Activated CD4-positive, alpha-beta T cell treated with anti-CD3 and anti-CD28 coated beads for 36 hours (primary cell): ENCODE measurements at regions not wholly inside any gene's neighbourhood (a gene's known extent, or its start where the extent isn't known, plus 50 kb on each side); places are given as distances from the start of the nearest gene placed in this dataset.

Experiments
- ATAC-seq: fragments of 200-7000 bp; cut with Tn5 transposase; one replicate; pipeline ENCODE4 v1.10.0; 2021; ENCODE audit warnings: mild to moderate bottlenecking, moderate library complexity
- CTCF ChIA-PET: fragments of 350-600 bp; sonication (Branson Sonifier 250); formaldehyde crosslinking; loops from one replicate; lab custom pipeline; 2021; ENCODE audit warnings: antibody characterized with exemption; lab: Charles Lee
- POLR2A ChIA-PET: fragments of 350-600 bp; sonication (Branson Sonifier 250); formaldehyde crosslinking; loops from one replicate; lab custom pipeline; 2021; ENCODE audit warnings: antibody characterized with exemption, inconsistent platforms; lab: Charles Lee
- DNase-seq: peaks from one replicate; pipeline ENCODE4 v3.0.0-alpha.2; 2020
- H3K27ac Mint-ChIP-seq: one replicate; pipeline ENCODE4 v1.8.0; 2021; ENCODE audit warnings: mixed read lengths
- H3K27me3 Mint-ChIP-seq: one replicate; pipeline ENCODE4 v1.8.0; 2021; ENCODE audit warnings: mixed read lengths
- H3K36me3 Mint-ChIP-seq: one replicate; pipeline ENCODE4 v1.8.0; 2021; ENCODE audit warnings: low read depth, mixed read lengths
- H3K4me1 Mint-ChIP-seq: one replicate; pipeline ENCODE4 v1.8.0; 2021; ENCODE audit warnings: mixed read lengths
- H3K4me3 Mint-ChIP-seq: one replicate; pipeline ENCODE4 v1.8.0; 2021; ENCODE audit warnings: mild to moderate bottlenecking, moderate library complexity, mixed read lengths
- H3K9me3 Mint-ChIP-seq: one replicate; pipeline ENCODE4 v1.8.0; 2021; ENCODE audit warnings: low read depth, mixed read lengths
- intact Hi-C, 2 experiments: fragments of 100-400 bp; cut with DNase I in 1 of 2; cut with micrococcal nuclease in 1 of 2; formaldehyde crosslinking; loops; one replicate each; pipeline versions ENCODE4 v1.14.2 to v1.15.1; 2022 to 2024; cut with DNase I, micrococcal nuclease

GRCh38 chr9:134505032-134505431 lies 136.6 kb upstream of the COL5A1 start:
- no peaks in the 10 kb centered on the region for H3K4me1 Mint-ChIP-seq
- no peak for DNase-seq
- ChIA-PET CTCF (no interaction called here), POLR2A (no interaction called here)
- H3K27ac Mint-ChIP-seq = no peak overlapping the region
- peaks cover 7% of the 10 kb centered on the region for H3K27me3 Mint-ChIP-seq
- no peaks in the 10 kb centered on the region for H3K9me3 Mint-ChIP-seq
- no peaks in the 10 kb centered on the region for H3K36me3 Mint-ChIP-seq
- H3K4me3 Mint-ChIP-seq = no peak overlapping the region
- intact Hi-C loops = no loop called here
- no peak for ATAC-seq

DNA sequence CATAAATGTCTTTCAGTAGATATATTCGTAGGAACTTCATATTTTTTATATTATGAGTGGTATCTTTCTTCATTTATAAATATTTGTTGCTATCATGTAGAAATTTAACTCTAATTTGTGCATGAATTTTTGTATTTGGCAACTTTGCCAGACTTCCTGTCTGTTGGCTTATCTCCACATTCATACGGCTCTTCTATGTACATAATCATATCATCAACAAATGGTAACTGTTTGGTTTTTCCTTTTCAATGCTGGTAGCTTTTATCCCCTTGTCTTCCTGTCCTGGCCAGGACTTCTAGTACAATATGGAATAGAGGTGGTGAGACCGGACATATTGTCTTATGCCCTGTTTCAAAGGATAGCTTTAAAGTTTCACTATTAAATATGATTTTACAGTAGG lies 132.3 kb upstream of the COL5A1 start:
- intact Hi-C loops = no loop called here
- H3K27ac Mint-ChIP-seq = no peak overlapping the region
- H3K27me3 Mint-ChIP-seq = peaks cover 6% of the 10 kb centered on the region
- no peak for ATAC-seq
- H3K9me3 Mint-ChIP-seq = no peaks in the 10 kb centered on the region
- POLR2A ChIA-PET = no interaction called here
- no peaks in the 10 kb centered on the region for H3K4me1 Mint-ChIP-seq
- H3K36me3 Mint-ChIP-seq = no peaks in the 10 kb centered on the region
- DNase-seq = no peak
- H3K4me3 Mint-ChIP-seq = no peak overlapping the region
- CTCF ChIA-PET = interaction anchor here (0.6 kb wide), 1 partner anchor 837 kb away, joined by 3 read pairs; no protein-coding TSS in a partner anchor

DNA sequence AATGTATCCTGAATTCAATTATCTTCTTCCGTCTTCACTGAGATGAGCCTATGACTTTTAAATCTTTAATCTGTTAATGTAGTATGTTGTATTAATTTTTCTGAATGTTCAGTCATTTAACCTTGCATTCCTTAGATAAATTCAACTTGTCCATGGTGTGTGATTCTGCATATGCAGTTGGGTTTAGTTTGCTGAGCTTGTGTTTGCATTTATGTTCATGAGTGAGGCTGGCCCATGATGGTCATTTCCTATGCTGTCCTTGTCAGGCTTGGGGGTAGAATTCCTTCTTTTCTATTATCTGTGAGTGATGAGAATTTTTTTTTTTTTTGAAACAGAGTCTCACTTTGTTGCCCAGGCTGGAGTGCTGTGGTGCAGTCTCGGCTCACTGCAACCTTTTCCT lies 131.8 kb upstream of the COL5A1 start:
- no peak overlapping the region for H3K27ac Mint-ChIP-seq
- CTCF ChIA-PET = interaction anchor here (0.6 kb wide), 1 partner anchor 837 kb away, joined by 3 read pairs; no protein-coding TSS in a partner anchor
- no peaks in the 10 kb centered on the region for H3K9me3 Mint-ChIP-seq
- H3K27me3 Mint-ChIP-seq = peaks cover 6% of the 10 kb centered on the region
- no peaks in the 10 kb centered on the region for H3K4me1 Mint-ChIP-seq
- ATAC-seq (no peak), DNase-seq (no peak)
- intact Hi-C loops = no loop called here
- POLR2A ChIA-PET = no interaction called here
- no peaks in the 10 kb centered on the region for H3K36me3 Mint-ChIP-seq
- no peak overlapping the region for H3K4me3 Mint-ChIP-seq

- H3K4me3 Mint-ChIP-seq = no peak overlapping the region
- ChIA-PET POLR2A (no interaction called here), CTCF (no interaction called here)
- ATAC-seq = no peak
- DNase-seq = no peak
- intact Hi-C loops = no loop called here
- peaks cover 4% of the 10 kb centered on the region for H3K27me3 Mint-ChIP-seq
- no peaks in the 10 kb centered on the region for H3K9me3 Mint-ChIP-seq
- H3K4me1 Mint-ChIP-seq = no peaks in the 10 kb centered on the region
- no peak overlapping the region for H3K27ac Mint-ChIP-seq
- H3K36me3 Mint-ChIP-seq = no peaks in the 10 kb centered on the region
Observed at GRCh38 chr9:134514503-134514902, 127.1 kb upstream of the COL5A1 start.

GRCh38 chr9:134515026-134515821 lies 126.4 kb upstream of the COL5A1 start:
- Mint-ChIP-seq H3K4me1 (no peaks in the 10 kb centered on the region), H3K36me3 (no peaks in the 10 kb centered on the region), H3K9me3 (no peaks in the 10 kb centered on the region), H3K27me3 (peaks cover 4% of the 10 kb centered on the region), H3K4me3 (no peak overlapping the region), H3K27ac (no peak overlapping the region)
- POLR2A ChIA-PET = no interaction called here
- no peak for ATAC-seq
- no peak for DNase-seq
- CTCF ChIA-PET = no interaction called here
- intact Hi-C loops = no loop called here

DNA sequence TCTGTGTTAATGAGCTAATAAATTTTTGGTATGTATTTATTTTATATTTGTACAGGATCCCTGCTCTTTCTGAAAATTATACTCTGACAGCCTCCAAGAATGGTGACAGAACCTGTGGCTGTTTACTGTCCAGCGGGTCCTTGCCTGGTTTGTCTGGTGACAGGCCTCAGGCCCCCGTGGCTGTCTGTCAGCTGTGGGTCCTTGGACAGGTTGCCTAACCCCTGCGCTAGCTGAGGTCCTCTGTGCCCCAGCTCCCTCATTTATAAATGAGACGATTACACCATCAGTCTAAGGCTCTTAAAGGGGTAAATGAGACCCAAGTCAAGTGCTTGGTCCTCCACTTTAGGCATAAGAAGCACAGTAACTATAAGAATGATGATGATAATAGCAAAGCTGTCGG lies 125.1 kb upstream of the COL5A1 start:
- CTCF ChIA-PET = interaction anchor here (0.6 to 1.0 kb wide), 2 partner anchors 66 to 967 kb away, joined by 3 read pairs; no protein-coding TSS in a partner anchor

GRCh38 chr9:134517069-134517680 lies 124.4 kb upstream of the COL5A1 start:
- CTCF ChIA-PET = no interaction called here
- H3K27me3 Mint-ChIP-seq = peaks cover 2% of the 10 kb centered on the region
- POLR2A ChIA-PET = no interaction called here
- intact Hi-C loops = no loop called here
- no peak for DNase-seq
- no peaks in the 10 kb centered on the region for H3K4me1 Mint-ChIP-seq
- ATAC-seq = no peak
- no peaks in the 10 kb centered on the region for H3K36me3 Mint-ChIP-seq
- H3K4me3 Mint-ChIP-seq = no peak overlapping the region
- H3K27ac Mint-ChIP-seq = no peak overlapping the region
- H3K9me3 Mint-ChIP-seq = peaks cover 3% of the 10 kb centered on the region

More for the DNA sequence above, 125.1 kb upstream of the COL5A1 start:
- ATAC-seq = no peak
- Mint-ChIP-seq H3K27ac (no peak overlapping the region), H3K4me1 (no peaks in the 10 kb centered on the region), H3K9me3 (peaks cover 3% of the 10 kb centered on the region), H3K4me3 (no peak overlapping the region), H3K36me3 (no peaks in the 10 kb centered on the region), H3K27me3 (peaks cover 4% of the 10 kb centered on the region)
- intact Hi-C loops = no loop called here
- no peak for DNase-seq
- POLR2A ChIA-PET = no interaction called here

DNA sequence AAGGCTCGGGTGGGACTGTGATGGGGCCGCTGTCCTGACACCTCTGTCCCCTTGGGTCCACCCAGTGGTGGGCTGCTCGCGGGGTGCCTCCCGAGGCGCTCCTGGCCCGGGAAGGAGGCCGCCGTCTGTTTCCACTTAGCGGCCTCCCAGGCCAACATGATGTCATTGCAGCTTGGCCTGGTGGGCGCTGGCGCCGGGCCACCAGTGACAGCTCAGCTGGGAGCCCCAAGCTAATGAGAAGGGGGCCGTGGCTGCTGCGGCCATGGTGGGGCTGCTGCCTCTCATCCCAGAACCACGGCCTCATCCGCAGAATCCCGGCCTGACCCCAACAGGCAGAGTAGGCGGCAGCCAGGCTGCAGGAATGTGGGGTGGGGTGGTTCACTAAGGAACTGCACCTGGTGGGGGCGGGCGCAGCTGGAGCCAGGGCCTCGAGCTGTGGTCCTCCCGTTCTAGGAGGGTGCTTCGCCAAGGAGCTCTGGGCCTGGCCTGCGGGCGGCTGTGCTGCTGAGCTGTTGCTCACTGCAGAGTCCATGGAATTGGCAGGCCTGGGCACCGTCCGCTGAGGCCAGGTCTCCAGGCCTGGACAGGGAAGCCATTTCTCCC lies 123.5 kb upstream of the COL5A1 start:
- intact Hi-C loops = no loop called here
- H3K27me3 Mint-ChIP-seq = peaks cover 2% of the 10 kb centered on the region
- H3K4me3 Mint-ChIP-seq = no peak overlapping the region
- no peak for ATAC-seq
- no peak for DNase-seq
- CTCF ChIA-PET = no interaction called here
- POLR2A ChIA-PET = no interaction called here
- H3K27ac Mint-ChIP-seq = no peak overlapping the region
- peaks cover 3% of the 10 kb centered on the region for H3K9me3 Mint-ChIP-seq
- no peaks in the 10 kb centered on the region for H3K36me3 Mint-ChIP-seq
- no peaks in the 10 kb centered on the region for H3K4me1 Mint-ChIP-seq

- ChIA-PET POLR2A (no interaction called here), CTCF (no interaction called here)
- no peak for DNase-seq
- H3K27me3 Mint-ChIP-seq = no peaks in the 10 kb centered on the region
- H3K27ac Mint-ChIP-seq = no peak overlapping the region
- ATAC-seq = no peak
- no peaks in the 10 kb centered on the region for H3K36me3 Mint-ChIP-seq
- no peaks in the 10 kb centered on the region for H3K4me1 Mint-ChIP-seq
- peaks cover 3% of the 10 kb centered on the region for H3K9me3 Mint-ChIP-seq
- intact Hi-C loops = no loop called here
- no peak overlapping the region for H3K4me3 Mint-ChIP-seq
Observed at GRCh38 chr9:134519375-134520070, 122.1 kb upstream of the COL5A1 start.

DNA sequence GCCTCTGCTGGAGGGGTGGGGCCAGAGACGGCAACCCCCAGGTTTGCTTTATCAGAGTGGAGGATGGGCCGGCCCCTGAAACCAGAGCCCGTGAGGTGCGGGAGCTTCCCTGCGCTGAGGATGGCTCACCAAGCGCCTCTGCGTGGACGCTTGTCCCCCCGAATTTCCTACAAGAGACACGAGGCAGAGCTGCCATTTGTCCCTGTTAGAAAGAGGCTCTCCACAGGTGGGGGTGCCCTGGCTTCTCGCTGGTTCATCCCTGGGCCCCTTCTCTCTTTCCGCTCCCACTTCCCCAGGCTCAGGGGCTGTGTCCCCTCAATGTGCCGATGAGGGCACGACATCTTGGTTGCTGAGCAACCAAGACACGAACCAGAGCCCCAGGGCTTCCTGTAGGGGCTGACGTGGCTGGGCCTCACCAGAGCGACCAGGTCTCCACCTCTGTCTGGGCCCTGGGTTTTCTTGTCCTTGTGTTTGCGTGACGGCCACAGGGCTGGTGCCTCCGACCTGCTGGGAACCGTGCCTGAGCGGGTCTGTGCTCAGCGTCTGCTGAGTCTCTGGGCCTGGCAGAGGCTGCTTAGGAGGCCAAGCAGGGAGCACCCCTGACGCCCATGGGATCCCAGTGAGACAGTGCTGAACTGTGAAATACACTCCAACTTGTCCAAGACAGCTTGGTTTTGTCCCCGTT lies 119.6 kb upstream of the COL5A1 start:
- CTCF ChIA-PET = no interaction called here
- H3K9me3 Mint-ChIP-seq = peaks cover 3% of the 10 kb centered on the region

DNA sequence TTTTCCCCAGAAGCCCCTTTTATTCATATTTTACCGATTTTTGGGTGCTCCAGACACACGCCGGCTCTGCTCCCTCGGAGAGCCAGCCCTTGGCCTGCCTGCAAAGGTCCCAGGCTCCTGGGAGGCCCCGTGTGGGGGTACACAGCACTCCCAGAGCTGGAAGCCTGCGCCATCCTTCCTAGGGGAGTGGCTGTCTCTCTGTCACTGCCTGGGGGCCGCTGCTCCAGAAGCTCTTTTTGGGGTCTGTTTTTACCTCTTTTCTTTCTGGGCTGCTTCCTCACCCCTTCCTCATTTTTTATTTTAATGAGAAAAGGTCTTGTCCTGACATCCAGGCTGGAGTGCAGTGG lies 119.1 kb upstream of the COL5A1 start:
- peaks cover 6% of the 10 kb centered on the region for H3K27me3 Mint-ChIP-seq
- H3K4me3 Mint-ChIP-seq = no peak overlapping the region
- ATAC-seq (no peak), DNase-seq (no peak)
- ChIA-PET CTCF (no interaction called here), POLR2A (no interaction called here)
- H3K27ac Mint-ChIP-seq = no peak overlapping the region
- intact Hi-C loops = no loop called here
- peaks cover 3% of the 10 kb centered on the region for H3K9me3 Mint-ChIP-seq
- H3K4me1 Mint-ChIP-seq = no peaks in the 10 kb centered on the region
- H3K36me3 Mint-ChIP-seq = no peaks in the 10 kb centered on the region

More for the DNA sequence above, 119.6 kb upstream of the COL5A1 start:
- Mint-ChIP-seq H3K27me3 (peaks cover 4% of the 10 kb centered on the region), H3K36me3 (no peaks in the 10 kb centered on the region), H3K27ac (no peak overlapping the region), H3K4me1 (no peaks in the 10 kb centered on the region), H3K4me3 (no peak overlapping the region)
- no peak for DNase-seq
- ATAC-seq = no peak
- intact Hi-C loops = no loop called here
- POLR2A ChIA-PET = no interaction called here
